T-helper 22 cell (primary cell): ENCODE measurements at regions not wholly inside any gene's neighbourhood (a gene's known extent, or its start where the extent isn't known, plus 50 kb on each side); places are given as distances from the start of the nearest gene placed in this dataset.

Experiments used
- DNase-seq: peaks from one replicate; pipeline ENCODE4 v3.0.0-alpha.2; 2020; ENCODE audit warnings: low read depth

DNA sequence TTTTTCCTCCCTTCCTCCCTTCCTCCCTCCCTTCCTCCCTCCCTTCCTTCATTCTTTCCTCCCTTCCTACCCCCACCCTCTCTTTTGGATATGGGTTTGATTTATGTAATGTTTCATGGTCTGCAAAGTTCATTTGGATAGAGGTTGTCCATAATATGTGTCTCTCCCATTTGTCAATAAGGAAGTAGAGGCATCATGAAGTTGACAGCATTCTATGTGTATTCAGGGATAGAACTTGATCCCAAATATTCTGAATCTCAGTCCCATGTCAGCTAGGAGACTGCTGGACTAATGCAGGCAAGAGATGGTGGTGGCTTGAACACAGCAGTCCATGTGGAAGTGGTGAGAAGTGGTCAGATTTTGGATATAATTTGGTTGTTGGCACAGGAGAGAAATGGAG lies 90.7 kb upstream of the SLC6A6 start:
- DNase-seq: no peak

GRCh38 chr3:14312375-14312774 lies 90.0 kb upstream of the SLC6A6 start:
- DNase-seq: no peak

DNA sequence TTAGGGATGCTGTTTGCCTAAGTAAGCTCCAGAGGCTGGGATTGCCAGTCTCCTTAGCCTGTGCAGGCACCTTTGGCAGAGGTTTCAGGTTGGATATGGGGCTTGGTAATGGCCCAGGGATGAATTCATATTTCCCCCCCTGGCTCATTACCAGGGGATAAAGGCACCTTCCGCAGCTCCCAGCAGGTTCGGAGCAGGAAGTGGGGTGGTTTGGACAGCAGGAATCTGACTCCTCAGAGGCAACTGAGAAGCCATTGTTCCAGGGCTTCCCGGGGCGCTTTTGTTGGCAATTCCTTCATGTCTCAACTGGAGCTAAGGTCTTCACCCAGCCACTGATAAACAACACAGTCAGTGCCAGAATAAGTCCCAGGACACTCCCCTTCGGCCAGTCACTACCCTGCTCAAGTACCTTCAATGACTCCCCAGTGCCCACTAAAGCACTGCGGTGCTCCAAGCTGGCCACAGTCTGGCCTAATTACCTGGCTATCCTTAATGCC lies 85.3 kb upstream of the SLC6A6 start:
- DNase-seq: no peak

DNA sequence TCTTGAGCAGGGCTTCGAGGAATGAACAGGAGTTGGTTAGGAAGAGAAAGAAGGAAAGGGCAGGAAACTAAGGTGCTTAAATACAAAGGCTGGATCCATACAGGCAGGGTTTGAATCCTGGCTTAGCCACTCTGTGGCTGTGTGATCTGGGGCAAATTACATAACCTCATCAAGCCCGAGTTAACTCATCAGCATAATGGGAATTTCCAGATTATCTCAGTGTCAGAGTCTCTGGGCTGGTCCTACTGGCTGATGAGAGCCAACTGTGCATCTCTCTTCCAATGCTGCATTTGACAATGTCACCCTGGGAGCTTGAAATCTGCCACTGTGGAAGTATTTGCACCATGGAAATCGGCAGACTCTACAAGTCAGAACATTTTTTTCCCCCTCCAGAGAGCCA lies 83.8 kb upstream of the SLC6A6 start:
- DNase-seq: no peak

DNA sequence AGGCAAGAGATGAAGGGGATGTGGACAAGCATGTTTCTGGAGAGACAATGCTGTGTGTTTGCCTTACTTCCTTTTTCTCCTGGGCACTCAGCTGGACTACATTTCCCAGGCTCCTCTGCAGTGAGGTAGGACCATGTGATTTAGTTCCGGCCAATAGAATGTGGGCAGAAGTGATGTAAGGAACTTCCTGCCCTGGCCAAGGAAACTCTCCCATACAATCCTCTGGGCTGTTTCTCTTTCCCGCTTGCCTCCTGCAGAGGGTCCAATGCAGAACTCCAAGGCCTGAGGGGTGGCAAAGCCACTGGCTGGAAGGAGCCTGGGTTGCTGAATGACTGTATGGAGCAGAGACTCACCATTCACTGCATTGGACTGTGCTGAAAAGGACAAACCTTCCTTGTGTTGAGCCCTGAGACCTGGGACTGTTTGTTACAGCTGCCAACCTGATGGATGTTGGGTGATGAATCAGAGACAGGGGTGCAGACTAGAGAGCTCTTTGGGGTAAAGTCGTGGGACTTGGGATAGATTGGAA lies 82.7 kb upstream of the SLC6A6 start:
- no peak for DNase-seq

- no peak for DNase-seq
Observed at GRCh38 chr3:14320219-14320618, 82.2 kb upstream of the SLC6A6 start.

DNA sequence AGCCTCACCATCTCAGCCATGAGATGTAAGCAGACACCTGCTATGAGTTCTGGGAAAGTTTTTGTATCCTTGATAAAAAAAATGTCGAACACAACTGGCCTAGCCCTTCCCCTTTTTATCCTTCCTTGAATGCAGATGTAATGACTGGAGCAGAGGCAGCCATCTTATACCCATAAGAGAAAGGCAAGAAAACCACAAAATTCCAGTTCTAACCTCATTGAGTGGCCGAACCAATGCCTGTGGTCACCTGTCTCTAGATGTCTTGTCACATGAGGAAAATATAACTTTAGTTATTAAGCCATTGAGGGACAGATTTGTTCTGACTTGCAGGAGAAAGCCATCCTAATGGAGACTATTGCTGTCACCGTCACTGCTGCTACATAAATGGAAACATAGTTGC lies 80.4 kb upstream of the SLC6A6 start:
- no peak for DNase-seq

DNA sequence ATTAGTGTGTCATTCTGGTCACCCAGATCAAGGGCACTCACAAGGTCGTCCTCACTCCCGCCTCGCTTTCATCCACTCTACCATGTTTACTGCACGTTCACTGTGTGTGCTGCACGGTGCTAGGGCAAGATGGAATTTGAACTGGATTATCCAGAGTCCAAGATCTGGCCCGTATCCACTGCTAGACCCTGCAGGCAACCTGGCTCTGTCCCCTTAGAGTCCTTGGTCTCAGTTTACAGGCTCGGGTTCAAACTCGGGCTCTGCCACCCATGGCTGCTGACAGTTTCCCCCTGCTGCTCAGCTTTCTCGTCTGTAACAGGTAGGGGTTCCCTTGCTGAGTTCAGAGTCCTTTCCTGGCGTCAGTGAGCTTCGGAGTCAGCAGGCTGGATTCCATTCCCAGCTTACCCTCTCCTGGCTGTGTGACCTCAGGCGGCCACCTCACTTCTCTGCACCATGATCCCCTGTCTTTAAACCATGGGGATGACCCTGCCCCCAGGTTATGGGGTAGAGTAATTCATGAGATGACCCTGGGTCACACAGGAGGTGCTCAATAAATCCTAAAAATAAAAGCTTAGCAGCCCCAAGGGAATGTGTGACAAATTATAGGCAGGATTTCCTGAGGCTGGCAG lies 79.6 kb upstream of the SLC6A6 start:
- DNase-seq: no peak

GRCh38 chr3:14323401-14324223 lies 78.8 kb upstream of the SLC6A6 start:
- DNase-seq: no peak

DNA sequence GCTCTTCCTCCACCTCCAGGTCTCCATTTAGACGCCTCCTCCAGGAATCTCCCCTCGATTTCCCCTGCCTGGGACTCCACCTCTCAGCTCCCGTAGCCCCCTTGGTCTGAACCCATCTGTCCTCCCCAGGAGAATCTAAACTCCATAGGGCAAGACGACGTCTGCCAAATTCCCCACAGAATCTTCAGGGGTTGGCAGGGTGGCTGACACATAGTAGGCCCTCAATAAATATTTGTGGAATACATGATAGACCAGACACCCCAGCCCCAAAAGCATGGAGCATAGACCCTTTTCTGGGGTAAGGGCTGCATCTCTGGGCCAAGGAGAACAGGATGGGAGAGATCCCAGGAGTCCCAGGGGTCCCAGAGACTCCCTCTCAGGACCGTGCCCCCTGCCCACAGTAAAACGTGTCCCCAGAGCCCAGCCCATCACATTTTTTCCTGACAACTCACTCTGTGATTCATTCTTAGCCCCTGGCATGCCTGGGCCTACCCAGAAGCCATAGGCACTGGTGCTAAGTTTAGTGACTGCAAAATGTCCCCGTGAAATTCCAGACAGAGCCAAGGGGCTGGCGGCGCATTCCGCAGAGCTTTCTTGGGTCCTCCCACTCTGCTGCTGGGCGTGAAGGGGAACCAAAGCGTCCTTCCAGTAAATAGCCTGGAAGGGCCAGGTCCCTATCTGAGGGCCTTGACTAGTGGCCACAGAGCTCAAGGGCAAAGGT lies 78.0 kb upstream of the SLC6A6 start:
- DNase-seq: no peak

- DNase-seq: no peak
Observed at GRCh38 chr3:14328422-14328821, 74.0 kb upstream of the SLC6A6 start.

DNA sequence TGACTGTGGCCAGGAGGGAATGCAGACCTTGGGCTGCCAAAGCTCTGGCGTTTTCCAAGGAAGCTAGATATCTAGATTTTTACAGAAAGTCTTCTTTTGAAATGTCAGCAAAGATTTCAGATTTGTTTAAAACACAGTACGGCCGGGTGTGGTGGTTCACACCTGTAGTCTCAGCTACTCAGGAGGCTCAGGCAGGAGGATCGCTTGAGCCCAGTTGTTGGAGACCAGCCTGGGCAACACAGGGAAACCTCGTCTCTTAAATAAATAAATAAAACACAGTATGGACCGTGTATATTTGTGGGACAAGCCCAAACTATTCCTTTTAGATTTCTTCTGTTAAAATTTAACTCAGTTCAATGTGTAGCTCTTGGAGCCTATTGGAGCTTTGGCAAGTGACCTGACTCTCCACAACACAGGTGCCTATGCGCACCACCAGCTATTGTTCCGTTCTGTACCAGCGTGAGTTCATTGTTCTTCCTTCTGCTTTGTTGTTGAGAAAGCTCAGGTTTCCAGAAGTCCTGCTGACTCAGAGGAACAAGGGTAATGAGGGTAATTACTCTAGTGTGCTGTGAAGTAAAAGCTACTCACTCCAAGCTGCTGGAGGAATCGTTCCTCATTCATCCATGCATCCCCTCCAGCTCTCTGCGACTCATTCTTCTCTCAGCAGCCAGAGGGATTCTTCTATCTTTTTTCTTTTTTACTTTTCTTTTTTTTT lies 73.1 kb upstream of the SLC6A6 start:
- DNase-seq: no peak

- no peak for DNase-seq
Observed at GRCh38 chr3:14329842-14330241, 72.6 kb upstream of the SLC6A6 start.

- no peak for DNase-seq
Observed at GRCh38 chr3:14330508-14330907, 71.9 kb upstream of the SLC6A6 start.

- DNase-seq: no peak
Observed at GRCh38 chr3:14331251-14331650, 71.2 kb upstream of the SLC6A6 start.

DNA sequence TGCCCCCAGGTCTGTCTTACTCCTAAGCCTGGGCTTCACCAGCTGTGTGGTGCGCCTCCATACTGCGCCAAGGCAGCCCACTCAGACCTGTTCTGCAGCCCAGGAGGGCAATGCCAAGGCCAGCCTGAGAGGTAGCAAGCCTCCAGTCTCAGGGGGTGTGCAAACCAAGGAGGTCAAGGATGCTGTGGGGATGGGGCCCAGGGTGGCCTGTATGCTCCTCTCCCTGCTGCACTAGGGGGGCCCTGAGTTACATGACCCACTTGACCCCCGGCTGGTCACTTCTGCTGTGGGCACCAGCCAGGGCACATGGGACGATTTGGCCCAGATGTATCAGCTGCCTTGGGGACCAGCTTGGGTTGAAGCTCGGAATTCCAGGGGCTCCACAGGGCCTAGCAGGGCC lies 70.0 kb upstream of the SLC6A6 start:
- DNase-seq: no peak

- DNase-seq: no peak
Observed at GRCh38 chr3:14333215-14333614, 69.2 kb upstream of the SLC6A6 start.

DNA sequence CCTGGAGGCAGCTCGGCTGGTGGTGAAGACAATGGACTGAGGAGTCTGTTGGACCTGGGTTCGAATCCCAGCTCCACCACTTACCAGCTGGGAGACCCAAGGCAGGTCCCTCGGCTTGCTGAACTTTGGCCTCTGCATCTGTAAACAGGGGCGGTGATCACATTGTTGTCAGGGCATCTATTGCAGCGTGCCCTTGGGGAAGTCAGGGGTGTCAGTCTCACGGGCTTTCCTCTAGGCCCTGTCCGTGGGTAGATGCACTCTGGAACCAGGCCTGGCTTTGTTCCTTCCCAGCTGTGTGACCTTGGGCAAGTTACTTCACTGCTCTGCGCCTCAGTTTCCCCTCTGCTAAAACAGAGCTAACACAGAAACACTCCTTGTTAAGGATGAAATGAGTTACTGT lies 68.8 kb upstream of the SLC6A6 start:
- no peak for DNase-seq

GRCh38 chr3:14334136-14334535 lies 68.3 kb upstream of the SLC6A6 start:
- DNase-seq: no peak

- DNase-seq: no peak
Observed at GRCh38 chr3:14334936-14335335, 67.5 kb upstream of the SLC6A6 start.

DNA sequence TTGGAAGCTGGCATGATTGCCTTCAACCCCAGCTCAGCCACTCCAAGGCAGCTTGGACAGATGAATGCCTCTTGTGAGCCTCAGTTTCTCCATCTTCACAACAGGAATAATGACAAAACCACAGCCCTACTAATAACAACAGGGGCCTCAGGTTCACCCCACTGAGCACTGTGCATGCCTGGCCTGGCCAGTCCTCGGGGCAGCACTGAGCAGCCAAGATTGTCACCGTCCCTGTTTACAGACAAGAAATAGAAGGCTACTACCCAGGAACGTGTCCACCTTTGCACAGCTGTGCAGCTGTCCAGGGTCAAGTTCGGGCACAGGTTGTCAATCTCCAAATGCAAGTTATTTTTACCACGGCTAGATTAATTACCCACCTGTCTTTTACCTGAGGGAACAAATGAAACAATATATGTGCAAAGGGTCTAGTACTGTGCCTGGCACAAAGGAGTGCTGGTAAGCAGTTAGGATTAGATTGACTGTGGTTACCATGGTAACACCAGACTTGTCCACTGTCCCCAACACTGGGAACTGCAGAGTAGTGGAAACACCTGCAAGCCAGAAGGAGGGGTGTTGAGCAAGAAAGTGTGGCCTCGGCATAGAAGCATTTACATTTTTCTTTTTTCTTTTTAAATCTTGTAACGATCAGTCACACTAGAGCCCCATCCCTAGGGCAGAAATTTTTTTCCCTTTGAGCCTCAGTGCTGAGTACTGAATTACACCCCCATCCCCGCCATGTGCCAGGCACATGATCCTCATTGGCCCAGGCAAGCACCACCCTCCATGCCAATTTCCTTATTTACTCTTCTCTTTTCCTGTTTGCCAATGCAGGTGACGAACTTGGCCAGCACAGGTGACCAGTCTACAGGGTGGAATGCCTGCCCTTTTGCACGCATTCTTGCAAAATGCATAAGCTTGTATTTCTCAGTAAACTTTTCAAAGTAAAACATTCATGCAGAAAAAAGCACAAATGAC lies 66.3 kb upstream of the SLC6A6 start:
- DNase-seq: no peak
